ENCODE measurements at regions not wholly inside any gene's neighbourhood (a gene's known extent, or its start where the extent isn't known, plus 50 kb on each side); places are given as distances from the start of the nearest gene placed in this dataset.

DNA sequence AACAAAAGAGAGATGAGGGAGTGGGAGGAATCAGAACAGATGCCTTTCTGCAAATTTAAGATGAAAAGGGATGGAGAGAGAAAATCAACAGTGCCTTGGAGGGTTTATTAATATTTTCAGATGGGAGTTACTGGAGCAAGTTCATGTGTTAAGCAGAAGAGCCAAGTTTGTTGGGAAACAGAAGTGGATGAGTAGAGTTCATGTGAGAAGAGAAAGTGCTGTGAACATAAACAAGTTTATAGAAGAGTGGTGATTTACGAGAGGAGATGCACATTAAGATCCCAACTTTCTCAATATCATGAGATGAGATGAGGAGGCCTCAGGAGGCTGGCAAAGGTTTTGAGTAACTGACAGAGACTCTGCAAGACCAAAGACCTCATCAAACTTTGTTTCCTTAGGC lies 274.1 kb upstream of the HTR2A start:
- TF ChIP-seq, protein P1, sequence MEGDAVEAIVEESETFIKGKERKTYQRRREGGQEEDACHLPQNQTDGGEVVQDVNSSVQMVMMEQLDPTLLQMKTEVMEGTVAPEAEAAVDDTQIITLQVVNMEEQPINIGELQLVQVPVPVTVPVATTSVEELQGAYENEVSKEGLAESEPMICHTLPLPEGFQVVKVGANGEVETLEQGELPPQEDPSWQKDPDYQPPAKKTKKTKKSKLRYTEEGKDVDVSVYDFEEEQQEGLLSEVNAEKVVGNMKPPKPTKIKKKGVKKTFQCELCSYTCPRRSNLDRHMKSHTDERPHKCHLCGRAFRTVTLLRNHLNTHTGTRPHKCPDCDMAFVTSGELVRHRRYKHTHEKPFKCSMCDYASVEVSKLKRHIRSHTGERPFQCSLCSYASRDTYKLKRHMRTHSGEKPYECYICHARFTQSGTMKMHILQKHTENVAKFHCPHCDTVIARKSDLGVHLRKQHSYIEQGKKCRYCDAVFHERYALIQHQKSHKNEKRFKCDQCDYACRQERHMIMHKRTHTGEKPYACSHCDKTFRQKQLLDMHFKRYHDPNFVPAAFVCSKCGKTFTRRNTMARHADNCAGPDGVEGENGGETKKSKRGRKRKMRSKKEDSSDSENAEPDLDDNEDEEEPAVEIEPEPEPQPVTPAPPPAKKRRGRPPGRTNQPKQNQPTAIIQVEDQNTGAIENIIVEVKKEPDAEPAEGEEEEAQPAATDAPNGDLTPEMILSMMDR (IDR thresholded peaks at IDR 0.05): no peak
- no peak for TF ChIP-seq ZFX (IDR thresholded peaks at IDR 0.05; ENCODE audit: borderline replicate concordance)

All from 22Rv1 (cell line).